ENCODE measurements at regions not wholly inside any gene's neighbourhood (a gene's known extent, or its start where the extent isn't known, plus 50 kb on each side); places are given as distances from the start of the nearest gene placed in this dataset.
"Not testable (repeated sequence)": the region's sequence is repeated elsewhere in the genome, so short reads cannot be mapped to it uniquely, and the experiment has no call there.

DNA sequence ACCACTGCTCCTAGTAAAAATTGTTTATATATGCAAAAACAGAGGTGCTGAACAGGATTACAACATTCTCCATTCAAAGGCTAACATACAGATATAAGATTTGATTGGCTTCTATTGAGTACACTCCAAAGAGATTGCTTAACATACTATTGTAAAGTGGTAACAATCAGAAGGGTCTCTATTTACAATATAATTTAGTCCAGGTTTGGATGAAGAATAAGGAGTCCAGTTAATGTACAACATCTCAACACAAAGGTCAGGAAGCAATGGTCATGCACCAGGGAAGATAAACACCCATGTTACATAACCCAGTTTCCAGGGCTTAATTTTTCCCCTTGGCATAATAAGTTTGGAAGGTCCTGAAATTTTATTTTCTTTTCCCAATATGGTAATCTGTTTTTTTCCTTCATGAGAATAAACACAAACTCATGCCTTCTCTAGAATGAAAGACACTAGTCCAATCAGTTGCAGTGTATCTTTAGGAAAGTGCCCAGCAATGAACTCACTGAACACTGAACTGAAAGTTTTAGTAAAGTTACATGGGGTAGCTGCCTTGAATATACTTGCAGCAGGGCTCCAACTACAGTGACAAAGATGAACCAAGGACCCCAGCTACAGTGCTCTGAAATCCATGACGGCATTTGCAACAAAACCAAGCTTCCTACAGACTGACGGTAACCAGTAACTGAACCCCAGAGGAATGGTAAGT, 255.3 kb upstream of the GJE1 start:
- DNase-seq (ENCODE audit: low read depth, low spot score) = no peak

DNA sequence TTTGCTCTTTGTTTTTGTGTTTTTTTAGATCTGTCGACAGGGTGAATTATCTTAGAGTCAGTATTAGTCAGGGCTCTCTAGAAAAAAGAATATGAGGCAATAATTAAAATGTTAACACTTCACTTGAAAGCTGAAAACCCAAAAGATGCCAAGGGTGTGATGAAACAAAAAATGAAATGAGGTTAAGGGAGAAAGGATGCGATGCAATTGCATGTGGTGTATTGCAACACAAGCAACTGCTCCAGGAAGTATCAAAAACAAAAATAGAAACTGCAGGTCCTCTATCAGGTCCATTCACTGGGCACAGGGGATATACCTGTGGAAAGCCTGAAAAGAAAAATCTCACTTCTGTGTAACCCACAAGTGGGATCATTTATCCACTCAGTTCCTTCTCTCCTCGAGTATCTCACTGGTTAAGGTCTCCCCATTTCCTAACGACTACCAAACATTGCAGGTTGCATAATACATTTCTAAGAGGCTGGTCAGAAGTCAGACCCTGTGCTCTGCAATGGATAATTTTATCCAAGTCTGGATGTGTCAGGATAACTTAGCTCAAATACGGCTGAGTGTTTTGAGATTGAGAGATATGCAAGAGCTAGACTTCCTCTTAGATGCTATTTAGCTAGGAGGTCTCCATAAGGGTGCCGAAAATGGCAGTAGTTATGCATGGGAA, 257.7 kb upstream of the GJE1 start:
- DNase-seq (ENCODE audit: low read depth, low spot score) = no peak

DNA sequence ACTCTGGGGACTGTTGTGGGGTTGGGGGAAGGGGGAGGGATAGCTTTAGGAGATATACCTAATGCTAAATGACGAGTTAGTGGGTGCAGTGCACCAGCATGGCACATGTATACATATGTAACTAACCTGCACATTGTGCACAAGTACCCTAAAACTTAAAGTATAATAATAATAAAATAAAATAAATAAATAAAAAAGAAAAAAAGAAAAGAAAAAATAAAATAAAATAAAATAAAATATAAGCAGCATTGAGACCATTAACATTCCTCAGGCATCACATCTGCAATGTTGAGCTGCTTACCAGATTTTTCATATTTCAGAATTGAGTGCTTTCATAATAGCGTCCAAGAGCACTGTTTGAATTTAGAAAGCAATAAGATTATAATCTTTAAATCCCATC, 263.2 kb upstream of the GJE1 start:
- not testable (repeated sequence) for DNase-seq (ENCODE audit: low read depth, low spot score)

DNA sequence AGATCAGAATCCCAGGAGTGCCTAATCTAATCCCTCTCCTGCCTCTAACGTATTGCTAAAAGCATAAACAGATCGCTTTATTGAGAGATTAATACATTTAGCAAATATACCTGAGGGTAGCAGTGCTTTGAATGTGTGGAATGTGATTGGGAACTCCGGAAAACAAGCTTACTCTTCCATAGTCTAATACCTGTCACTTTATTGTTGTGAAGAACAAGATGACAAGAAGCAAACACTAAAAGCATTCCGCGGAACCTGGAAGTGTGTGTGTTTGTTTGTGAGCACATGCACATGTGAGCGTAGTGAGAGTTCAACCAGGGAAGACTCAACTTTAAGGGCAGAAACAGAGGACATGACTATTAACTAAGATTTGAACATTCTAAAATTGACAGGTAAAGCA, 265.0 kb upstream of the GJE1 start:
- DNase-seq (ENCODE audit: low read depth, low spot score) = no peak

DNA sequence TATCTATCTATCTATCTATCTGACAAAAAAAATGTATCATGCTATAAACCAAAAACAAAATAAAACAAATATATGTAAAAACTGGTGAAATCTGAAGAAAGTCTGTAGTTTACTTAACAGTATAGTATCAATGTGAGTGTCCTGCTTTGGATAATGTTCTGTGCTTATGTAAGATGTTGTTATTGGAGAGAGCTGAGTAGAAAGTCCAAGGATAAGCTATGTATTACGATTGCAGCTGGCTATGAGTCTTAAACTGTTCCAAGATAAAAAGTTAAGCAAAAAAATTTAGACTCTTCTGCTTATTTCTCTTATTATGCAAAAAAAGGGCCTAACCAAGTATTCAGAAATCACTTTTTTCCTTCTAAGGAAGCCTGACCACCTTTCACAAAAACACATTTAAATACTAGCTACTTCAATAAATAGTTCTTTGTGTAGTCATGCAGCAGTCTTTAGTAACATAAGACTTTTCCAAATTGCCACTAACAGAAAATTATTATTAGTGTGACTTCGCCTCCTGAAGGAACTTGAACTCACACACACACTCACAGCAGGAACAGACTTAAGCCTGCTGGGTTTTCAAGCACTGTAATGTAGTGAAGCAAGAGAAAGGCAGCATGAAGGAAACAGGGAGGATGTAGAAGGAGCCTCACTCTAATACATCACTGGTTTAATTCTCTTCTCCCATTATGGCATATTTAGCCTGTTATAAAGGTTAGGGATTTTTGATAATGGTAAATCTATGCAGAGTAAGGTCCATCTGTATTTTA, 265.8 kb upstream of the GJE1 start:
- DNase-seq (ENCODE audit: low read depth, low spot score) = no peak

DNA sequence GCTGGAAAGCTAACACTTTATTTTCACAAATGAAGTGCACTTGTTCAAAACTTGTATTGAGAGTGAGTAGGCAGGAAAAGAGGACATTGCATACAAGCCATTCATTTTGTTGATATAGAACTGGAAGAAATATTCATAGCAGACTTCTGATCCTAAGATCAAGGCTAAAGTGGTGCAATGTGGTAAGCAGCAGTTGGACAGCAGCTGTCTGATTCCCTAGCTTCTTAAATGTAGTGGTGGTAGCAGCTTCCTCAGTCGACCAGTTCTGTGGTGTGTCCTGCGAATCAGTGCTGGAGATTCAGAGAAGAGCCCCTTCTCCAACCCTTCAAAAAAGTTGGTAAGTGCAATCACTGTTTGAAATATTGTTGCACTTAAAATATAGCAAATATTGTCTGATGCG, 281.7 kb upstream of the GJE1 start:
- no peak for DNase-seq (ENCODE audit: low read depth, low spot score)

DNA sequence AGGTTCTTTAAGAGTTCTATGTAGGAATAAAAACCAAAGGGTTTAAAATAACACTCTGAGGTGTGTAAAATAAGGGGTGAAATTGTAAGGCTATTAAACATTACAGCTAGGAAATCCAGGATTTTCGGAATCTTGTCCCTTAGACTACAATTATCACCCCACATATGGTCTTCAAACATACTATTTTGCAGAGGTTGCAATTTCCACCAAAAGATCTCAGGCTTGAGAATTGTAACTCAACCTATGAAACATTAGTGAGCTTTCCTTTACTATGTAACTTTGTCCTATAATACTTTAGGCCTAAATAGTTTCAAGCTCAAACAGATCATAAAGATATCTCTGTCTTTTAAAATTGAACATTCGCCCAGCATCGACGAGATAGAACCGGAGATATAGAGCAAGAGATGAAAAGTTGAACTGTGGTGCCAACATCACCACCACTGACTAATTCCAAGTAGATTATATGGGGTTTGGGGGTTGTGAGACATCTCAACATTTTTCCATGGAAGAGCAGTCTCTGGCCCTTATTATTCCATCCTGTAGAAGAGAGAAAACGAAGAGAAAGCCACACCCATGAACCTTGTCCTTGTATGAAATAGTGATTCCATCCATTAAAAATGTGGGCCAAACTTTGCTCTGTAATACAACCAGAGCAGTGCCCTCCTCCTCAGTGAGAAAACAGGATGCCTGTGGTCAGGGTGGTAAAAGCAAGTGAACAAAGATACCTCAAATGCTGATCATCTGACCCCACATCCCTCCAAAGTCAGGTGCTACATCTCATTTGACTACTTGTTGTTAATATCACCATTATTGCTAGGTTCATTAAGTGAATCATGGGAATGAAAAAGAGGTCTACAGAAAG, 284.5 kb upstream of the GJE1 start:
- DNase-seq (ENCODE audit: low read depth, low spot score) = no peak

DNA sequence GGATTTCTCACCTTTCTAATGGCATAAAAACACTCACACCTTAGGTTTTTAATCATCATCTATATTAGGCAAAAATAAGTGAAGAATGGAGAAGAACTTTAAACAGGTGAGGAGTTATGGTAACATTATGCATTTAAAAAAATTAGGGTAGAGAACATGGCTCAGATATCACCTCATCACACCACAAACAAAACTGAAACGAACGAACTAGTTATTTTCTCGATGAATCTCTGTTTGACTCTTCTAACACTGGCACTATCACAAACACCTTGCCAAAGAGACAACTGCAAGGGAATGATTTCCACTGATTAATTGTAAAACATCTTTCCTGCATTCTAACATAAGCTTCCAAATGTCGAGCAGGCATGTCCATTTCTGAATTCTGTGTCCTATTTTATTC, 286.1 kb upstream of the GJE1 start:
- DNase-seq (ENCODE audit: low read depth, low spot score) = no peak

DNA sequence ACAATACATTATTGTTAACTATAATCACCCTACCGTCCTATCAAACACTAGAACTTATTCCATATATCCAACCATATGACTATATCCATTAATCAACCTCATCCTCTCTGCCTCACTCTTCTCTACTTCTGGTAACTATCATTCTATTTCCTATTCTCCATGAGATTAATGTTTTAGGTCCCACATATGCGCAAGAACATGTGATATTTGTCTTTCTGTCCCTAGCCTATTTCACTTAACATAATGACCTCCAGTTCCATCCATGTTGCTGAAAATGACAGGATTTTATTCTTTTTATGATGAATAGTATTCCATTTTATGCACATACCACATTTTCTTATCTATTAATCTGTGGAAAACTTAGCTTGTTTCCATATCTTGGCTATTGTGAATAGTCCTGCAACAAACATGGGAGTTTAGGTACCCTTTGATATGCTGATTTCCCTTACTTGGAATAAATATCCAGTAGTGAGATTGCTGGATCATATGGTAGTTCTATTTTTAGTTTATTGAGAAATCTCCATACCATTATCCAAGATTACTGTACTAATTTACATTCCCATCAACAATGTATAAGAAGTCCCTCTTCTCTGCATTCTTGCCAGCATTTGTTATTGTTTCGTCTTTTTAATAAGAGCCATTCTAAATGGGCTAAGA, 289.4 kb upstream of the GJE1 start:
- no peak for DNase-seq (ENCODE audit: low read depth, low spot score)

DNA sequence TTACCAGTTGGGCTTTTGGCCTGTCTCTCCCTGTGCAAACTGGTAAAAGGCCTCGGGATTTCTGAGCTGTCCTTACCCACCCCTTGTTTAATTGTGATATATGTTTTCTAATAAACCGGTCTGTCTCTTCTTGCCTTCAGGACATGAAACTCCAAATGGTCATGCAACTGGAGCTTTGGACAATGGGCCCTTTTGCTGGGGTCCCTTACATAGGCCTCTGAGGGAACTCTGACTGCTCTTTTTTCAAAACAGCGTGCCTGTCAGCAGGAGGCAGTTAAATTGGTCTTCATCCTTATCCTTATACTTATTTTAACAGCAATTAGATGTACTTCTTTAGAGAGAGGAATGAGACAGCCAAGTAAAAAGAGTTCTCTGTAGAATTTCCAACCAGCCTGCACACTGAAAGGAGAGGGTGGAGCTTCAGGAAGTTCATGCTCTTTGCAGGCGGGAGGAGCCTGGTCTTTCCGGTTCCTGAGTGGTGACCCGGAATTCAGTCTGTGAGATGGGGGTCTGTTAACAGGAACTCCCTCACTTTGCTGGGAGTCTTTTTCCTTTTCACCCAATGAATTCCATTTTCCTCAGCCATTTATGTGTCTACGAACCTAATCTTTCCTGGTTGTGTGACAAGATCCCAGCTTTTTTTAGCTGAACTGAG, 299.6 kb upstream of the GJE1 start:
- no peak for DNase-seq (ENCODE audit: low read depth, low spot score)

DNA sequence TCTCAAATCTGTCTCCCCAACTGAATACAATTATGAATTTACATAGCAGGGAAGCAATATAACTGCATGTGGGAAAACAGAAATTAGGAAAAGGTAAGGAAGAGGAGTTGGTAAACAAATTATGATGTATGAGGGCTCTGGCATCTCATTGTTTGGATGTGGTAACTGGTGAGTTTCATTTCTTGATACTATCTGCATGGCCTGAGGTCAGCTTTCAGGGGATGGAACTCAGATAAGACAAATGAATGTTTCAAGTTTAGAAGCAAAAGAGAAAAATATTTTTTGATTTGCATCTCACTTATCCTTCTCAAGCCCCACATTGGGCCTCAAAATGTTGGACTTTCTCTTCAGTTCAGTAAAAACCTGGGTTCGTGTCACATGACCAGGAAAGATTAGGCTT, 302.2 kb upstream of the GJE1 start:
- no peak for DNase-seq (ENCODE audit: low read depth, low spot score)

DNA sequence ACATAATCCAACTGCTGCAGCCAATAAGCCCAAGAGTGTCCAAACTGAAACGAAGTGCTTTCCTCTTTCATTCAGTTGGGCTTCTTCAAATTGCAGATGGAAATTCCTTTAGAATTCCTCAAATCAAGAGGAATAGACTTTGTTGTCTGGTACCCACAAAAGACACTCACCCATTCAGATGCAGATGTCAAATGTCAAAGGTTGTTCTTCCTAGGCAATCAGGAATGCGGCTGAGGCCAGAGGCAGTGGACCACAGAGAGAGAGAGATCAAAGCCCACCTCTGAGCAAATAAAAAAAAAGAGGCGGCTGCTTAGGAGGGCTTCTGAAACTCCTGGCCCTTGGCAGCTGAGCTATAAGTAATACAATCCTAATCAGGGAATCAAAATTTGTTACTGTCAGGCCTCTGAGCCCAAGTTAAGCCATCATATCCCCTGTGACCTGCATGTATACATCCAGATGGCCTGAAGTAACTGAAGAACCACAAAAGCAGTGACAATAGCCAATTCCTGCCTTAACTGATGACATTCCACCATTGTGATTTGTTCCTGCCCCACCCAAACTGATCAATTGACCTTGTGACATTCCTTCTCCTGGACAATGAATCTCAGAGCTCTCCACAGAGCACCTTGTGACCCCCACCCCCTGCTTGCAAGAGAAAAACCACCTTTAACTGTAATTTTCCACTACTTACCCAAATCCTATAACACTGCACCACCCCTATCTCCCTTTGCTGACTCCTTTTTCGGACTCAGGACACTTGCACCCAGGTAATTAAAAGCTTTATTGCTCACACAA, 303.0 kb upstream of the GJE1 start:
- no peak for DNase-seq (ENCODE audit: low read depth, low spot score)

DNA sequence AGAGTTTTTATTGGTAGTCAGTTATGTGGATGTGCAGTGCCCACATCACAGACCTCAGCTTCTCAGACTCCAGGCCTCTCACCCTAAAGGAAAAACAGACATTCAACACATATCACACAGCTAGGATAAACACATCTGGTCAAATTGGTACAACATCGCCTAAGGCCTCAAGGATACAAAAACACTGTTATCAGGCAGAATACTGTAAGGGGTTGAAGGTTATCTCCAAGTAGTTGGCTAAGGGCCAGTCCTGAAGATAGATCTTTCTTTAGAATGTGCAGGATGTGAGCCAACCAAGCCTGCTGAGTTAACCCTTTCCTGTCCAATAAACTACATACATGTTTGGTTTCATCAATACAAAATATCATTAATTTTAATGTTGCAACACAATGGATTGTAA, 308.4 kb upstream of the GJE1 start:
- DNase-seq (ENCODE audit: low read depth, low spot score) = no peak

DNA sequence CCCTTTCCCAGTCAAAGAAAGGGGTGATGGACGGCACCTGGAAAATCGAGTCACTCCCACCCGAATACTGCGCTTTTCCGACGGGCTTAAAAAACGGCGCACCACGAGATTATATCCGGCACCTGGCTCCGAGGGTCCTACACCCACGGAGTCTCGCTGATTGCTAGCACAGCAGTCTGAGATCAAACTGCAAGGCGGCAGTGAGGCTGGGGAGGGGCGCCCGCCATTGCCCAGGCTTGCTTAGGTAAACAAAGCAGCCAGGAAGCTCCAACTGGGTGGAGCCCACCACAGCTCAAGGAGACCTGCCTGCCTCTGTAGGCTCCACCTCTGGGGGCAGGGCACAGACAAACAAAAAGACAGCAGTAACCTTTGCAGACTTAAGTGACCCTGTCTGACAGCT, 317.7 kb upstream of the GJE1 start:
- not testable (repeated sequence) for DNase-seq (ENCODE audit: low read depth, low spot score)

DNA sequence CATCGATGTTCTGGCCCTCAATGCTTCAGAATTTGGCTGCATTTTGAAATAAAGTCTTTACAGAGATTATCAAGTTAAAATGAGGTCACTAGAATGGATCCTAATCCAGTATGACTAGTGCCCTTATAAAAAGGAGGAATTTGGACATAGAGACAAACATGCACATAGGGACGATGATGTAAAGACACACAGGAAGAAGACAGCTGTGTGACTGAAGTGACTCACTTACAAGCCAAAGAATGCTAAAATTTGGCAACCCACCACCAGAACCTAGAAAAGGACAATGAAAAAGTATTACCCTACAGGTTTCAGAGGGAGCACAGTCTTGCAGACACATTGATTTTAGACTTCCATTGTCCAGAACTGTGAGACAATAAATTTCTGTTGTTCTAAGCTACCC, 322.8 kb upstream of the GJE1 start:
- DNase-seq (ENCODE audit: low read depth, low spot score) = no peak

DNA sequence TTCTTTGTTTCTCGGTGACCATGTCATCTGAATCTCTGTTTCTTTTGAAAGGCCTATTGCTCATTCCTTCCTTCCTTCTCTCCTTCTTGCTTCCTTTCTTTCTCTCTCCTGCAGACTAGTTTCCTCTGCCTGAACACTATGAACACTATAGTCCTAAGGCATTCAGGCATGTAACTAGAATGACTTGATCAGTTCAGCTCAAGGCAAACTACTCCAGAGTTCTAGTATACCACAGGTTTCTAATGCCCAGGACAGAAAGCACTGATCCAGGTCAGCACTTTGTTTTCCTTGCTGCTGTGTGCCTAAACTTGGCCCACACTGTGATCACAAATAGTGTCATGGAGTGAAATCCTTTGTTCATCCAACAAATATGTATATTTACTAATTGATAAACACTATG, 324.1 kb upstream of the GJE1 start:
- DNase-seq (ENCODE audit: low read depth, low spot score) = no peak

DNA sequence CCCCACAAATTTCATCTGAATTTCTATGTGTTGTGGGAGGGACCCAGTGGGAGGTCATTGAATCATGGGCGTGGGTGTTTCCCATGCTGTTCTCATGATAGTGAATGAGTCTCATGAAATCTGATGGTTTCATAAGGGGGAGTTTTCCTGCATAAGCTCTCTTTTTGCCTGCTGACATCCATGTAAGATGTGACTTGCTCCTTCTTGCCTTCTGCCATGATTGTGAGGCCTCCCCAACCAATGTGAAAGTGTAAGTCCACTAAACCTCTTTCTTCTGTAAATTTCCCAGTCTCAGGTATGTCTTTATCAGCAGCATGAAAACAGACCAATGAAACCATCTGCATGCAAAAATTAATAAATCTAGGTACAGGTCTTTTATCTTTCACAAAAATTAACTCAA, 331.8 kb upstream of the GJE1 start:
- not testable (repeated sequence) for DNase-seq (ENCODE audit: low read depth, low spot score)

DNA sequence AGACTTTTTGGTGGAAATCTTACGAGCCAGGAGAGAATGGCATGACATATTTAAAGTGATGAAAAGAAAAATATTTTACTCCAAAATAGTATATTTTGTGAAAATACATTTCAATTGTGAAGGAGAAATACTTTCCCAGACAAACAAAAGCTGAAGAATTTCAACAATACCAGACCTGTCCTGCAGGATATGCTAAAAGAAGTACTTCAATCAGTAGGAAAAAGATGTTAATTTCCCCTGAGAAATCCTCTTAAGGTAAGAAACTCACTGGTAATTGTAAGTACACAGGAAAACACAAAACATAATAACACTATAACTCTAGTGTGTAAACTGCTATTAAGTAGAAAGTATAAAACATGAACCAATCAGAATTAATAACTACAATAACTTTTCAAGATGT, 341.8 kb upstream of the GJE1 start:
- DNase-seq (ENCODE audit: low read depth, low spot score) = no peak

DNA sequence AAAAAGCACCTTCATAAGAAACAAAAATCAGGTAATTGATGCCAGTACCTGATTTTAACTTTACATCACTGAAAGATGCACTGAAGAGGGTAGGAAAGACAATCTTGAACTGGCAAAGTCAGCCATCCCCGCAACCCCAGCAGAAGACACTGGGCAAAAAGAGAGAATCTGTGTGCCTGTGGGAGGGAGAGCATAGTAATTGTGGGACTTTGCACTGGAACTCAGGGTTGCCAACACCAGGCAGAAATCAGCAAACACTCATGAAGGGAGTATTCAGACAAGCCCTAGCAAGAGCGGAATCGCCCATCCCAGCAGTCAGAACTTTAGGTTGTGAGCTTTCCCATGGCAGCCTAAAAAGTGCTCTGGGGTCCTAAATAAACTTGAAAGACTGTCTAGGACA, 344.6 kb upstream of the GJE1 start:
- DNase-seq (ENCODE audit: low read depth, low spot score) = no peak

DNA sequence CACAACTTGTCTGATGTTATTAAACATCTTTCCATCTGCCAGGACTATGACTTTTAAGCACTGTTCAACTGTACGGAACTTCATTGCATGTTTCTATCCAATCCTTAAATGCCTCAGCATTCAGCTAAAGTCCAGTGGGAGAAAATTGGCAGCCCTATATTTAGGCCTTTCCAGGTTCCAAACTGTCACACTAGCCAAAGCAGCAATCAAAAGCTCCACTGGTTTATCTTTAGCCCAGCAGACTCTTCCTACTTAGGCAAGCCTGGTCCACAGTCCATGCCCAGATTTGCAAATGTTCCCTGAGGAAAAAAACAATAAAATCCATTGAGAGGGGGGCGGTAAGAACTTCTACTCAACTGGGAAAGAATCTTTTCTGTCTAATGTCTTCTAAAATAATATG, 349.1 kb upstream of the GJE1 start:
- no peak for DNase-seq (ENCODE audit: low read depth, low spot score)

All from pulmonary artery endothelial cell (primary cell).